Karpas-422 (cell line): ENCODE measurements at regions not wholly inside any gene's neighbourhood (a gene's known extent, or its start where the extent isn't known, plus 50 kb on each side); places are given as distances from the start of the nearest gene placed in this dataset.
"Not testable (repeated sequence)": the region's sequence is repeated elsewhere in the genome, so short reads cannot be mapped to it uniquely, and the experiment has no call there.

ENCODE experiments used
- DNase-seq: peaks from one replicate; pipeline ENCODE4 v3.0.0-alpha.2; 2015
- H2AFZ ChIP-seq: fragments of 200-600 bp; sonication (generic); 2 replicates; pipeline ENCODE4 v1.6.1; 2014; ENCODE audit warnings: antibody characterized with exemption, low read length, mixed read lengths
- H3K27ac ChIP-seq: fragments of 200-600 bp; sonication (generic); 2 replicates; pipeline ENCODE4 v1.5.1; 2014; ENCODE audit warnings: mild to moderate bottlenecking, low read length, moderate library complexity
- H3K27me3 ChIP-seq: fragments of 200-600 bp; sonication (generic); 2 replicates; pipeline ENCODE4 v1.6.1; 2014; ENCODE audit warnings: low read length, mixed read lengths
- H3K36me3 ChIP-seq: fragments of 200-600 bp; sonication (generic); 2 replicates; pipeline ENCODE4 v1.6.1; 2014; ENCODE audit warnings: low read length, mixed read lengths; ENCODE audit not compliant: insufficient read depth
- H3K4me1 ChIP-seq: fragments of 200-600 bp; sonication (generic); 2 replicates; pipeline ENCODE4 v1.6.1; 2014; ENCODE audit warnings: mild to moderate bottlenecking, low read length, mixed read lengths
- H3K4me2 ChIP-seq: fragments of 200-600 bp; sonication (generic); 2 replicates; pipeline ENCODE4 v1.6.1; 2014; ENCODE audit warnings: low read length, low read depth, mild to moderate bottlenecking; ENCODE audit not compliant: poor library complexity, severe bottlenecking
- H3K4me3 ChIP-seq: fragments of 200-600 bp; sonication (generic); 2 replicates; pipeline ENCODE4 v1.5.1; 2014; ENCODE audit warnings: mild to moderate bottlenecking, antibody characterized with exemption, low read length, mixed read lengths
- H3K79me2 ChIP-seq: fragments of 200-600 bp; sonication (generic); 2 replicates; pipeline ENCODE4 v1.6.1; 2014; ENCODE audit warnings: mild to moderate bottlenecking, low read length, mixed read lengths
- H3K9ac ChIP-seq: fragments of 200-600 bp; sonication (generic); 2 replicates; pipeline ENCODE4 v1.6.0; 2014; ENCODE audit warnings: low read length
- H3K9me2 ChIP-seq: fragments of 200-600 bp; sonication (generic), shearing (Covaris generic); replicated peaks from 2 replicates; pipeline ENCODE4 v1.6.0; 2014; ENCODE audit warnings: mild to moderate bottlenecking, low read length, moderate library complexity; ENCODE audit not compliant: insufficient read depth
- H3K9me3 ChIP-seq: fragments of 300-700, 200-600 bp; sonication (generic); 2 replicates; pipeline ENCODE4 v1.6.1; 2014; ENCODE audit warnings: low read length, mixed read lengths
- H4K20me1 ChIP-seq: fragments of 200-600 bp; sonication (generic); 2 replicates; pipeline ENCODE4 v1.6.1; 2014; ENCODE audit warnings: mild to moderate bottlenecking, antibody characterized with exemption, low read length, low read depth; ENCODE audit not compliant: insufficient read depth

DNA sequence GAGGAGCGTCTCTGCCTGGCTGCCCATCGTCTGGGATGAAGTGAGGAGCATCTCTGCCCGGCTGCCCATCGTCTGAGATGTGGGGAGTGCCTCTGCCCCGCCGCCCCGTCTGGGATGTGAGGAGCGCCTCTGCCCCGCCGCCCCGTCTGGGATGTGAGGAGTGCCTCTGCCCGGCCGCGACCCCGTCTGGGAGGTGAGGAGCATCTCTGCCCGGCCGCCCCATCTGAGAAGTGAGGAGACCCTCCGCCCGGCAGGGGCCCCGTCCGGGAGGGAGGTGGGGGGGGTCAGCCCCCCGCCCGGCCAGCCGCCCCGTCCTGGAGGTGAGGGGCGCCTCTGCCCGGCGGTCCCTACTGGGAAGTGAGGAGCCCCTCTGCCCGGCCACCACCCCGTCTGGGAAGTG, 129.3 kb downstream of the ZNF486 start:
- H3K9me3 ChIP-seq, H3K36me3 ChIP-seq, H3K9ac ChIP-seq, H3K79me2 ChIP-seq, H3K4me1 ChIP-seq, H2AFZ ChIP-seq, H4K20me1 ChIP-seq, H3K27me3 ChIP-seq, H3K4me3 ChIP-seq, H3K27ac ChIP-seq, H3K9me2 ChIP-seq, H3K4me2 ChIP-seq, DNase-seq: not testable (repeated sequence)

GRCh38 chr19:20294181-20294580, 127.2 kb downstream of the ZNF486 start:
- no peak overlapping the region for H3K4me2 ChIP-seq
- H3K4me1 ChIP-seq: no peaks in the 10 kb centered on the region
- no peaks in the 10 kb centered on the region for H3K9me3 ChIP-seq
- no peak overlapping the region for H2AFZ ChIP-seq
- no peak overlapping the region for H3K4me3 ChIP-seq
- H3K27me3 ChIP-seq: no peaks in the 10 kb centered on the region
- H3K79me2 ChIP-seq: no peaks in the 10 kb centered on the region
- H3K36me3 ChIP-seq: no peaks in the 10 kb centered on the region
- H4K20me1 ChIP-seq: no peaks in the 10 kb centered on the region
- no peak for DNase-seq
- no peak overlapping the region for H3K9ac ChIP-seq
- H3K27ac ChIP-seq: no peak overlapping the region
- H3K9me2 ChIP-seq: no peaks in the 10 kb centered on the region

- H3K36me3 ChIP-seq, H3K79me2 ChIP-seq, H3K4me2 ChIP-seq, DNase-seq, H3K9me2 ChIP-seq, H3K27ac ChIP-seq, H3K27me3 ChIP-seq, H2AFZ ChIP-seq, H3K4me1 ChIP-seq, H4K20me1 ChIP-seq, H3K9me3 ChIP-seq, H3K4me3 ChIP-seq, H3K9ac ChIP-seq: not testable (repeated sequence)
Observed at GRCh38 chr19:20292520-20292919, 125.5 kb downstream of the ZNF486 start.

DNA sequence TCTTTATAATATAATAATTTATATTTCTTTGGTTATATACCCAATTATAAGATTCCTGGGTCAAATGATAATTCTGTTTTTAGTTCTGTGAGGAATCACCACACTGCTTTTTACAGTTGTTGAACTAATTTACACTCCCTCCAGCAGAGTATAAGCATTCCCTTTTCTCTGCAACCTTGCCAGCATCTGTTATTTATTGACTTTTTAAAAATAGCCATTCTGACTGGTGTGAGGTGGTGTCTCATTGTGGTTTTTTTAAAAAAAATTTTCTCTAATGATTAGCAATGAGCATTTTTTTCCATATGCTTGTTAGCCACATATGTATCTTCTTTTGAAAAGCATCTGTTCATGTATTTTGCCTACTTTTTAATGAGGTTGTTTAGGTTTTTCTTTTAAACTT, 122.2 kb downstream of the ZNF486 start:
- H3K27ac ChIP-seq: no peak overlapping the region
- no peak for DNase-seq
- H3K4me1 ChIP-seq: no peaks in the 10 kb centered on the region
- H3K9ac ChIP-seq: no peak overlapping the region
- no peaks in the 10 kb centered on the region for H3K9me3 ChIP-seq
- H3K27me3 ChIP-seq: no peaks in the 10 kb centered on the region
- no peaks in the 10 kb centered on the region for H3K79me2 ChIP-seq
- H3K4me2 ChIP-seq: no peak overlapping the region
- no peaks in the 10 kb centered on the region for H3K36me3 ChIP-seq
- H2AFZ ChIP-seq: no peak overlapping the region
- no peaks in the 10 kb centered on the region for H4K20me1 ChIP-seq
- no peaks in the 10 kb centered on the region for H3K9me2 ChIP-seq
- no peak overlapping the region for H3K4me3 ChIP-seq

DNA sequence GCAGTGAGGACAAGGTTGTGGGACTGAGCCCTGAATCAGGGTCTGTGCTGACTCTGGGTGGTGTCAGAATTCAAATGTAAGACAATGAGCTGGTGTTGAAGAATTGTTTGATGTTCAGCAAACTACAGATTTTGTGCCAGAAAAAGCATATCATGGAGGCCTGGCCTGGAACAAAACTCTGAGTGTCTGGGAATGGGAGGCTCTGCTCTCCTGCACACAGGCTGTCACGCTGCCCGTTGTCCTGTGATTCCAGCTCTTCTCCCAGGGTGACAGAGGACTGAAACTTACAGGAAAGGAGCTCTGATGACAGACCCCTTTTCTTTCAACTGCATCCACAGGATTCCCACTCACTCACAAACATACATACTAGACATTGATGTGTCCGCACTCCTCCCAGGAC, 120.1 kb downstream of the ZNF486 start:
- Histone ChIP-seq H3K9ac (no peak overlapping the region), H2AFZ (no peak overlapping the region), H3K79me2 (no peaks in the 10 kb centered on the region), H3K27ac (no peak overlapping the region), H3K27me3 (no peaks in the 10 kb centered on the region), H4K20me1 (no peaks in the 10 kb centered on the region), H3K36me3 (no peaks in the 10 kb centered on the region), H3K4me2 (no peak overlapping the region), H3K4me1 (no peaks in the 10 kb centered on the region), H3K9me2 (no peaks in the 10 kb centered on the region), H3K9me3 (no peaks in the 10 kb centered on the region), H3K4me3 (no peak overlapping the region)
- DNase-seq: no peak

DNA sequence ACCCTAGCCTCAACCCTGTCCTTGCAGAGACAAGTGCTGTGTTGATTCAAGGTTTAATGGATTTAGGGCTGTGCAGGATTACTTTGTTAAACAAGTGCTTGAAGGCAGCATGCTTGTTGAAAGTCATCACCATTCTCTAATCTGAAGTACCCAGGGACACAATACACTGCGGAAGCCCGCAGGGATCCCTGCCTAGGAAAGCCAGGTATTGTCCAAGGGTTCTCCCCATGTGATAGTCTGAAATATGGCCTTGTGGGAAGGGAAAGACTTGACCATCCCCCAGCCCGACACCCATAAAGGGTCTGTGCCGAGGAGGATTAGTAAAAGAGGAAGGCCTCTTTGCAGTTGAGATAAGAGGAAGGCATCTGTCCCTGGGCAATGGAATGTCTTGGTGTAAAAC, 118.9 kb downstream of the ZNF486 start:
- H2AFZ ChIP-seq, H3K9me3 ChIP-seq, H3K36me3 ChIP-seq, DNase-seq, H3K27ac ChIP-seq, H3K9me2 ChIP-seq, H3K9ac ChIP-seq, H3K27me3 ChIP-seq, H3K4me3 ChIP-seq, H3K4me1 ChIP-seq, H3K79me2 ChIP-seq, H4K20me1 ChIP-seq, H3K4me2 ChIP-seq: not testable (repeated sequence)

GRCh38 chr19:20279516-20279915, 112.5 kb downstream of the ZNF486 start:
- H3K36me3 ChIP-seq: no peaks in the 10 kb centered on the region
- H2AFZ ChIP-seq: no peak overlapping the region
- H3K4me2 ChIP-seq: no peak overlapping the region
- H3K4me3 ChIP-seq: no peak overlapping the region
- no peaks in the 10 kb centered on the region for H3K9me3 ChIP-seq
- H3K27me3 ChIP-seq: no peaks in the 10 kb centered on the region
- no peaks in the 10 kb centered on the region for H4K20me1 ChIP-seq
- no peak overlapping the region for H3K9ac ChIP-seq
- DNase-seq: no peak
- no peak overlapping the region for H3K27ac ChIP-seq
- peaks cover 2% of the 10 kb centered on the region for H3K4me1 ChIP-seq
- H3K9me2 ChIP-seq: no peaks in the 10 kb centered on the region
- no peaks in the 10 kb centered on the region for H3K79me2 ChIP-seq

- H3K9me2 ChIP-seq: no peaks in the 10 kb centered on the region
- no peak overlapping the region for H2AFZ ChIP-seq
- no peaks in the 10 kb centered on the region for H3K27me3 ChIP-seq
- DNase-seq: no peak
- no peaks in the 10 kb centered on the region for H3K79me2 ChIP-seq
- no peak overlapping the region for H3K4me3 ChIP-seq
- H3K4me1 ChIP-seq: peaks cover 14% of the 10 kb centered on the region
- no peak overlapping the region for H3K4me2 ChIP-seq
- no peaks in the 10 kb centered on the region for H4K20me1 ChIP-seq
- H3K9me3 ChIP-seq: no peaks in the 10 kb centered on the region
- H3K27ac ChIP-seq: no peak overlapping the region
- H3K9ac ChIP-seq: no peak overlapping the region
- H3K36me3 ChIP-seq: no peaks in the 10 kb centered on the region
Observed at GRCh38 chr19:20278342-20278741, 111.3 kb downstream of the ZNF486 start.

DNA sequence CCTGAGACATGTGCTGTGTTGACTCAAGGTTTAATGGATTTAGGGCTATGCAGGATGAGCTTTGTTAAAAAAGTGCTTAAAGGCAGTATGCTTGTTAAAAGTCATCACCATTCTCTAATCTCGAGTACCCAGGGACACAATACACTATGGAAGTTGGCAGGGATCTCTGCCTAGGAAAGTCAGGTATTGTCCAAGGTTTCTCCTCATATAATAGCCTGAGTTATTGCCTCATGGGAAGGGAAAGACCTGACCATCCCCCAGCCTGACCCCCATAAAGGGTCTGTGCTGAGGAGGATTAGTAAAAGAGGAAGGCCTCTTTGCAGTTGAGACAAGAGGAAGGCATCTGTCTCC, 109.7 kb downstream of the ZNF486 start:
- H3K79me2 ChIP-seq, H3K9ac ChIP-seq, H3K27ac ChIP-seq, H3K36me3 ChIP-seq, H3K9me2 ChIP-seq, H3K9me3 ChIP-seq, H3K27me3 ChIP-seq, H3K4me3 ChIP-seq, DNase-seq, H3K4me2 ChIP-seq, H4K20me1 ChIP-seq: not testable (repeated sequence)
- H2AFZ ChIP-seq: peak overlapping the region; percentile 75; the same call in 1 of the 2 replicates
- peaks cover 29% of the 10 kb centered on the region for H3K4me1 ChIP-seq
